ENCODE measurements at regions not wholly inside any gene's neighbourhood (a gene's known extent, or its start where the extent isn't known, plus 50 kb on each side); places are given as distances from the start of the nearest gene placed in this dataset.
"Not testable (repeated sequence)": the region's sequence is repeated elsewhere in the genome, so short reads cannot be mapped to it uniquely, and the experiment has no call there.

GRCh38 chr3:24687671-24688070 lies 193.0 kb upstream of the THRB start:
- no peak for DNase-seq (ENCODE audit: low spot score)

- no peak for DNase-seq (ENCODE audit: low spot score)
These were observed 193.9 kb upstream of the THRB start for GRCh38 chr3:24688446-24689148.

DNA sequence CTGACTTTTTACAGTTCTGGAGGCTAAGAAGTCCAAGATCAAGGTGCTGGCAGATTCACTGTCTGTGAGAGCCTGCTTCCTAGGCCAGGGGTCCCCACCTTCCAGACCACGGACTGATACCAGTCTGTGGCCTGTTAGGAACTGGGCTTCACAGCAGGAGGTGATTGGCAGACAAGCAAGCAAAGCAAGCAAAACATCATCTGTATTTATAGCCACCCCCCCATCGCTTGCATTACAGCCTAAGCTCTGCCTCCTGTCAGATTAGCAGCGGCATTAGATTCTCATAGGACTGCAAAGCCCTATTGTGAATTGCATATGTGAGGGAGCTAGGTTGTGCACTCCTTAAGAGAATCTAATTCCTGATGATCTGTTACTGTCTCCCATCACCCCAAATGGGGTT lies 194.7 kb upstream of the THRB start:
- no peak for DNase-seq (ENCODE audit: low spot score)

- no peak for DNase-seq (ENCODE audit: low spot score)
These were observed 196.1 kb upstream of the THRB start for GRCh38 chr3:24690777-24691176.

- not testable (repeated sequence) for DNase-seq (ENCODE audit: low spot score)
These were observed 204.4 kb upstream of the THRB start for GRCh38 chr3:24699078-24699477.

DNA sequence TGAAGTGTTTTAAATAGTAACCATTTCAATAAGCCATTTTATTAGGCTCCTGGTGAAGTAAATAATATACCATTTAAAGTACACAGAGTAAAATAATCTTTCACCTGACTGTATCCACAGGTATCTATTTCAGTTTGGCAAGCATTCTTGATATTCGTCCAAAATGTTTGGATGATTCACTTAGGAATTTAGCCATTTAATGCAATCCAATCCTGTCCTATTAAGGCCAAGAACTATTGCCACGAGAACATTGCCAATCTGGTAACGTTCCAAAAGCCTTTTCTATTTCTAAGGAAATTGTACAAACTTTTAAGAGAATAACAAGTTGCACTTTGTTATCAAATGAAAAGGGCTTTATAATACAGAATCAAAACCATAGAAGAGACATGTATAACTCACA lies 209.8 kb upstream of the THRB start:
- DNase-seq (ENCODE audit: low spot score): no peak

GRCh38 chr3:24707936-24708335 lies 213.3 kb upstream of the THRB start:
- no peak for DNase-seq (ENCODE audit: low spot score)

- DNase-seq (ENCODE audit: low spot score): no peak
These were observed 215.3 kb upstream of the THRB start for GRCh38 chr3:24709956-24710355.

DNA sequence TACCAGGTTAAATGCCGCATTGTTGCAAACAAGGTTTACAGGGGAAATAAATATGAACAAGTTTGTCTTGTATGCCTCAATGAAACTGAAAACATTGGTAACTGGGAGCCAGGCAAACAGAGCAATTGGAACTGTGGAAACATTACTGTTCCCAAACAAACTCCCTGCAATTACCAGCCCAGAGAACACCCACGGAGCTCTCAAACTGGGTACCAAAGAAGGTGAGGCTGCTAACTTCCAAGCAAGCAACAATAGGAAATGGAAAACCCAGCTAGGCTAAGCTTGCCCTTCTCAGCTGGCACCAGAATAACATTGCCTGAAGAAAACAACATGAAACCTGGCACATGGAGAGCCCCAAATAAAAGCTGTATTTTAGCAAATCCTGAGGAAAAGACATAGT lies 218.9 kb upstream of the THRB start:
- DNase-seq (ENCODE audit: low spot score): no peak

DNA sequence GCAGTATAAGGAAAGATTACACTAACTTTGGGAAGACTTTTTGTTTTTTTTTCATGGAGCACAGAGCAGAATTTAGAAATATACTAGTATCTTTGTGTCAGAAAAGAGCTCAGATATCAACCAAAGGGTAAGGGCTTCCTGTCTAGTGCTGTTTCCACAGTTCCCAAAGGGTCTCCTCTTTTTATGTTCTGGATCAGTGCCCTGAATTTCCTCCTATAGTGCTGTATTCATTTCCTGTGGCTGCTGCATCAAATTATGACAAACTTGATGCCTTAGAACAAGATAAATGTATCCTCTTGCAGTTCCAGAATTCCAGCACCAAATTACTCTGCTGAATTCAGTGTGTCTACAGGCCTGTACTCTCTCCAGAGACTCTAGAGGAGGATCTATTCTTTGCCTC lies 219.8 kb upstream of the THRB start:
- no peak for DNase-seq (ENCODE audit: low spot score)

GRCh38 chr3:24715171-24715792 lies 220.6 kb upstream of the THRB start:
- no peak for DNase-seq (ENCODE audit: low spot score)

GRCh38 chr3:24722087-24722486 lies 227.4 kb upstream of the THRB start:
- no peak for DNase-seq (ENCODE audit: low spot score)

- no peak for DNase-seq (ENCODE audit: low spot score)
These were observed 231.0 kb upstream of the THRB start for GRCh38 chr3:24725514-24726255.

- DNase-seq (ENCODE audit: low spot score): no peak
These were observed 231.8 kb upstream of the THRB start for GRCh38 chr3:24726423-24726822.

DNA sequence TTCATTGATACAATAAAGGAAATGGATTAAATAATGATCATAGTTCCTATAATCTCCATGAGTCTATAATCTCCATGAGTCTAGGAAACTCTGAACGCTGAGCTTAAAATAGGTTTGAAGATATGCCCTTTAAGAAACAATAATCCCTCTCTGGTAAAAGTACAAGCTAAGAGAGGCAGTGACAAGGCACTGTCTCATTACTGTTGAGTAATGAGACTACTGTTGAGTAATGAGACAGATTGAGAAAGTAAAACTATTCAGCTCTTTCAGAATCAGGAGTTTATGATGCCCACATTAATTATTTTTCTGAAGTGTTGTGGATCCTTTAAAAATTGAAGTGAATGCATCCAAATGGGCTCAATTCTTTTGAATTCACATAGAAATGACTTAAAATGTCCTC lies 235.5 kb upstream of the THRB start:
- no peak for DNase-seq (ENCODE audit: low spot score)

- no peak for DNase-seq (ENCODE audit: low spot score)
These were observed 239.4 kb upstream of the THRB start for GRCh38 chr3:24734019-24734418.

DNA sequence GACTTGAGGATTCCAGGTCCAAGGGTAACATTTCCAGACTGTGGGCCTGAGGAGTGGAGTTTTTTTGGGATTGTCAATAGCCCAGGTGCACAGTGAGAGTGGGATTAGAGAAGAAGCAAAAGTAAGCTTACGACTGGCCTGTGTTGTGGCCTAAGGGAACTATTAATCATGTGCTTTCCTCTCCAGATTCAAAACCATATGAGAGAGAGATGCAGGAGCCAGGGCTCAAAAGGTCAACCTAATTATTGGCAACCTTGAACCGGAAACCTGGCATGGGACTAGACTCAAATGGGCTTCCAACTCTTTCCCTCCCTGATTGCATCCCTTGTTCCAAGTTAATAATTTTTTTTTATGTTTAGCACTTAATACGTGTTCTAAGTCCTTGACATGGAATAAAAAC lies 242.1 kb upstream of the THRB start:
- no peak for DNase-seq (ENCODE audit: low spot score)

- no peak for DNase-seq (ENCODE audit: low spot score)
These were observed 245.7 kb upstream of the THRB start for GRCh38 chr3:24740326-24740725.

GRCh38 chr3:24741506-24741905 lies 246.9 kb upstream of the THRB start:
- no peak for DNase-seq (ENCODE audit: low spot score)

DNA sequence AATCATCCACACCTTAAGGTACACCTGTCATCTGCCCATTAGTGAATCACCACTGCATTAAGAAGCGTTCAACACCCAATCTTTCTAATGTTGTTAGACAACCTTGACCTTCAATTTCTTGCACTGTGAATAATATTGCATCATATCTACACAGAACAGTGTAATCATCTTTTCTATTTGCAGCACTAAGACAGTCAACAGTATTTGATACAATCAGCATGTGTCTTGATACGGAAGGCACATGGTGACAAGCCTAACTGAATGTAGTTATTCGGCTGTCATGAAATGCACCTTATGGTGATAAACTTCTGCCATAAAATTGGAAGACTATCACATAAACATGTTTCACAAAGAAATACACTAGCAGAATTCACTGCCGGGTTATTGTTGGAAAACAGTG lies 253.9 kb upstream of the THRB start:
- DNase-seq (ENCODE audit: low spot score): no peak

DNA sequence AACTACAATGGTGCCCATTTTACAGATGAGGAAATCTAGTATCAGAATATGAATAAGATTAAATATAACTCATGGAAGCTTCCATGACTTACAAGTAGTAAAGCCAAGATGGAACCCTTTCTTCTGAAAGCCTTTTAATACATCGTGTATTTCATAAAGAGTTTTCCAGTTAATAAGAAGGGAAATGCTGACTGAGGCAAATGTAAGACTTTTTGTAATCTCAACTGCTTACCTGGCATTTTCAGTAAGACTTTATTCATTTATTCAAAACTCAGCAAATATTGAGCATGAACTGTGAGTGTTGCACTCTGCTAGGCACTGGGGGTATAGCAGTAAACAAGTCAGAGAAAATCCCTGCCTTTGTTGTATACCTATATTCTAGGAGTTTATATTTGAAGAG lies 256.4 kb upstream of the THRB start:
- no peak for DNase-seq (ENCODE audit: low spot score)

DNA sequence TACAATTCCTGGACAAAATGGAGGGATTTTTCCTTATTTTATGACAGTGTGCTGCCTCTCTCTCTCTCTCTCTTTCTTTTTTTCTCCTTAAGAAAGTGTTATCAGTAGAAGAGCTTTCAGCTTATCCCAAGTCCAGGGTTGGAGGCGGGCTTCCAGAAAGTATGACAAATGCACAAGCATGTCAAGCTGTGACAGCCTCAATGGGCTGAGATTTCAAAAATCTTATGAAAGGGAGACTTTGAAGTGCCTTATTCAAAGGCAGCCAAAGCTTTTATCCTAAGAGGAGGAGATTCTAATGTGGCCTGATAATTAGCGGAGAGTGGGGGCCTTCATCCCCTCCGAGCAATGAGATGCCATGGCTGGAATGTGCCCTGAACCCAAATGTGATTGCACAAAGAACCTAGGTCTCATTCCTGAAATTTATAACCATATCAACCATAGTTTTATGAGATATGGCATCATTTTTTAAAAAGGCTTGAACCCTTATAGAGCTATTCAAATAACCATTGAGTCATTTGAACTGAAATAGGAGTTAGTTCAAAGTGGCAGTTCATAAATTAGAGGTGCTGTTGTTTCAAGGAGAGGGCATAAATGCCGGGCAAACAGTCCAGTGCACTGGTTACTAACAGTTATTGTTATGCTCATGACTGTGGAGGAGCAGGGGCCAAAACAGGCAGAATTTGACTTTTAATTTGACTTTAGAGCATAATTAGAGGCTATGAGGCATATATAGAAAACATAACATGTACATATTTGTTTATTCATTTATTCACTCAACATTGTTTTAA lies 261.6 kb upstream of the THRB start:
- DNase-seq (ENCODE audit: low spot score): no peak

DNA sequence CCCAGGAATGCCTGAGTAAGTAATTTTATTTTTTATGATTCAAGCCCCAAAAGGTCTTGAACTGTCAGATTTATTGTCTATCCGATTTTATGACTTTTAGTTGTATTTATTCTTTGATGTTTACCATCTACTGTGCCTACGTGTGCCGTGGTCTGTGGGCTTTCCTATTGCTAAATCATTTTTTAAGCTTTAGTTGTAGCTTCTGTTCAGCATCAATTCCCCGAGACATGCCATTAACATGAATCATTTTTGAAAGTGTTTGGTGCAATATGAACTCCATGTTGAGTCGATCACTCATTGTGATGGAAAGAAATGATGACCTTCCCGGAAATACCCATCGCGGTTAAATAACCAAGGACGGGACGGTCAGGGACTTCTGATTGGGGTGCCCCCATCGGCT lies 268.7 kb upstream of the THRB start:
- no peak for DNase-seq (ENCODE audit: low spot score)
